ENCODE measurements at regions not wholly inside any gene's neighbourhood (a gene's known extent, or its start where the extent isn't known, plus 50 kb on each side); places are given as distances from the start of the nearest gene placed in this dataset.

GRCh38 chr12:126534495-126534894 is 1469.3 kb downstream of the AACS start:
- no peaks in the 10 kb centered on the region for H3K27me3 ChIP-seq
- DNase-seq (ENCODE audit: low read depth in 1 of 2, low spot score in 1 of 2), result peak in 1 of 2 donors; percentile 0
- no peak overlapping the region for H3K27ac ChIP-seq
- no peaks in the 10 kb centered on the region for H3K36me3 ChIP-seq
- no peak for TF ChIP-seq CTCF (IDR thresholded peaks at IDR 0.05; ENCODE audit: low read depth, low read length)
- no peak overlapping the region for H3K4me3 ChIP-seq
- H3K4me1 ChIP-seq (ENCODE audit: low read depth), result no peaks in the 10 kb centered on the region
- no peaks in the 10 kb centered on the region for H3K9me3 ChIP-seq (ENCODE audit: low read depth)

GRCh38 chr12:126534942-126535341 is 1469.7 kb downstream of the AACS start:
- DNase-seq (ENCODE audit: low read depth in 1 of 2, low spot score in 1 of 2), result no peak
- Histone ChIP-seq H3K9me3 (ENCODE audit: low read depth) (no peaks in the 10 kb centered on the region), H3K27ac (no peak overlapping the region), H3K27me3 (no peaks in the 10 kb centered on the region), H3K4me1 (ENCODE audit: low read depth) (no peaks in the 10 kb centered on the region), H3K4me3 (no peak overlapping the region), H3K36me3 (no peaks in the 10 kb centered on the region)
- no peak for TF ChIP-seq CTCF (IDR thresholded peaks at IDR 0.05; ENCODE audit: low read depth, low read length)

GRCh38 chr12:126535971-126536370 is 1470.7 kb downstream of the AACS start:
- H3K9me3 ChIP-seq (ENCODE audit: low read depth), result no peaks in the 10 kb centered on the region
- DNase-seq (ENCODE audit: low read depth in 1 of 2, low spot score in 1 of 2), result no peak
- no peak overlapping the region for H3K27ac ChIP-seq
- no peaks in the 10 kb centered on the region for H3K27me3 ChIP-seq
- H3K4me3 ChIP-seq, result no peak overlapping the region
- no peak for TF ChIP-seq CTCF (IDR thresholded peaks at IDR 0.05; ENCODE audit: low read depth, low read length)
- H3K4me1 ChIP-seq (ENCODE audit: low read depth), result no peaks in the 10 kb centered on the region
- H3K36me3 ChIP-seq, result no peaks in the 10 kb centered on the region

- no peaks in the 10 kb centered on the region for H3K4me1 ChIP-seq (ENCODE audit: low read depth)
- DNase-seq (ENCODE audit: low read depth in 1 of 2, low spot score in 1 of 2), result peak in 1 of 2 donors; percentile 17
- H3K27me3 ChIP-seq, result no peaks in the 10 kb centered on the region
- no peak overlapping the region for H3K4me3 ChIP-seq
- no peak overlapping the region for H3K27ac ChIP-seq
- no peak for TF ChIP-seq CTCF (IDR thresholded peaks at IDR 0.05; ENCODE audit: low read depth, low read length)
- H3K9me3 ChIP-seq (ENCODE audit: low read depth), result no peaks in the 10 kb centered on the region
- no peaks in the 10 kb centered on the region for H3K36me3 ChIP-seq
These were observed 1472.8 kb downstream of the AACS start for GRCh38 chr12:126537961-126538530.

- no peak overlapping the region for H3K27ac ChIP-seq
- no peak overlapping the region for H3K4me3 ChIP-seq
- no peaks in the 10 kb centered on the region for H3K4me1 ChIP-seq (ENCODE audit: low read depth)
- H3K36me3 ChIP-seq, result no peaks in the 10 kb centered on the region
- TF ChIP-seq CTCF (IDR thresholded peaks at IDR 0.05; ENCODE audit: low read depth, low read length), result no peak
- H3K27me3 ChIP-seq, result no peaks in the 10 kb centered on the region
- no peak for DNase-seq (ENCODE audit: low read depth in 1 of 2, low spot score in 1 of 2)
- no peaks in the 10 kb centered on the region for H3K9me3 ChIP-seq (ENCODE audit: low read depth)
These were observed 1473.7 kb downstream of the AACS start for GRCh38 chr12:126538888-126539287.

- Histone ChIP-seq H3K27ac (no peak overlapping the region), H3K9me3 (ENCODE audit: low read depth) (no peaks in the 10 kb centered on the region), H3K4me1 (ENCODE audit: low read depth) (no peaks in the 10 kb centered on the region), H3K36me3 (no peaks in the 10 kb centered on the region), H3K27me3 (no peaks in the 10 kb centered on the region), H3K4me3 (no peak overlapping the region)
- no peak for TF ChIP-seq CTCF (IDR thresholded peaks at IDR 0.05; ENCODE audit: low read depth, low read length)
- DNase-seq (ENCODE audit: low read depth in 1 of 2, low spot score in 1 of 2), result no peak
These were observed 1480.2 kb downstream of the AACS start for GRCh38 chr12:126545411-126545810.
